SU-DHL-6 (cell line): ENCODE measurements at regions not wholly inside any gene's neighbourhood (a gene's known extent, or its start where the extent isn't known, plus 50 kb on each side); places are given as distances from the start of the nearest gene placed in this dataset.
A peak's percentile ranks its signal among the peaks of the same experiment; 100 is the strongest.

Source experiments
- H2AFZ ChIP-seq: fragments of 200-600 bp; sonication (generic); 2 replicates; pipeline ENCODE4 v1.6.1; 2014; ENCODE audit warnings: low read depth, mild to moderate bottlenecking, moderate library complexity, mixed read lengths, antibody characterized with exemption, low read length; ENCODE audit not compliant: severe bottlenecking
- H3F3A ChIP-seq: fragments of 200-600 bp; shearing (Covaris generic); 2 replicates; pipeline ENCODE4 v1.6.0; 2016; ENCODE audit warnings: antibody characterized with exemption, mild to moderate bottlenecking; ENCODE audit not compliant: insufficient read depth
- H3K27ac ChIP-seq: fragments of 200-600 bp; sonication (generic); 2 replicates; pipeline ENCODE4 v1.5.1; 2016; ENCODE audit warnings: low read depth, mild to moderate bottlenecking, low read length, moderate library complexity, mixed read lengths
- H3K27me3 ChIP-seq: fragments of 200-600 bp; sonication (generic), shearing (Covaris generic); 2 replicates; pipeline ENCODE4 v1.6.0; 2014; ENCODE audit warnings: mild to moderate bottlenecking, low read length
- H3K36me3 ChIP-seq: fragments of 200-600 bp; sonication (generic); 2 replicates; pipeline ENCODE4 v1.6.1; 2014; ENCODE audit warnings: mild to moderate bottlenecking, low read length, mixed read lengths
- H3K4me2 ChIP-seq: fragments of 300-600, 200-600 bp; shearing (Covaris generic), sonication (generic); 2 replicates; pipeline ENCODE4 v1.6.0; 2014; ENCODE audit warnings: low read length, low read depth, mild to moderate bottlenecking; ENCODE audit not compliant: poor library complexity, severe bottlenecking
- H3K4me3 ChIP-seq: fragments of 200-600 bp; sonication (generic); 2 replicates; pipeline ENCODE4 v1.5.1; 2014; ENCODE audit warnings: antibody characterized with exemption, low read length, mild to moderate bottlenecking, mixed read lengths; ENCODE audit not compliant: insufficient read depth, poor library complexity, severe bottlenecking
- H3K79me2 ChIP-seq: fragments of 200-600 bp; sonication (generic); 2 replicates; pipeline ENCODE4 v1.6.1; 2014; ENCODE audit warnings: mild to moderate bottlenecking, low read length, moderate library complexity; ENCODE audit not compliant: insufficient read depth
- H3K9ac ChIP-seq: fragments of 200-600 bp; sonication (generic); 2 replicates; pipeline ENCODE4 v1.7.0; 2014; ENCODE audit warnings: mild to moderate bottlenecking, low read length
- H3K9me2 ChIP-seq: fragments of 200-600 bp; sonication (generic); replicated peaks from 2 replicates; pipeline ENCODE4 v1.6.1; 2014; ENCODE audit warnings: low read length; ENCODE audit not compliant: insufficient read depth
- H3K9me3 ChIP-seq: fragments of 200-600 bp; sonication (generic); 2 replicates; pipeline ENCODE4 v1.6.1; 2014; ENCODE audit warnings: low read length, mixed read lengths; ENCODE audit not compliant: insufficient read depth
- H4K20me1 ChIP-seq: fragments of 200-600 bp; sonication (generic); 2 replicates; pipeline ENCODE4 v1.6.1; 2014; ENCODE audit warnings: low read depth, mild to moderate bottlenecking, antibody characterized with exemption, low read length, moderate library complexity, mixed read lengths
- EZH2phosphoT487 ChIP-seq: fragments of 200-600 bp; sonication (generic), shearing (Covaris generic); conservative IDR thresholded peaks from 2 replicates; pipeline ENCODE4 v1.6.1; 2018; ENCODE audit warnings: mild to moderate bottlenecking, antibody characterized with exemption, low read length, moderate library complexity, mixed read lengths
- TF ChIP-seq, protein P1 (sequence below): fragments of 200-600 bp; sonication (generic); IDR thresholded peaks from one replicate; pipeline ENCODE4 v1.5.1; 2017; ENCODE audit warnings: antibody characterized with exemption, mild to moderate bottlenecking, low read length, moderate library complexity; ENCODE audit not compliant: insufficient read depth, poor library complexity, severe bottlenecking

DNA sequence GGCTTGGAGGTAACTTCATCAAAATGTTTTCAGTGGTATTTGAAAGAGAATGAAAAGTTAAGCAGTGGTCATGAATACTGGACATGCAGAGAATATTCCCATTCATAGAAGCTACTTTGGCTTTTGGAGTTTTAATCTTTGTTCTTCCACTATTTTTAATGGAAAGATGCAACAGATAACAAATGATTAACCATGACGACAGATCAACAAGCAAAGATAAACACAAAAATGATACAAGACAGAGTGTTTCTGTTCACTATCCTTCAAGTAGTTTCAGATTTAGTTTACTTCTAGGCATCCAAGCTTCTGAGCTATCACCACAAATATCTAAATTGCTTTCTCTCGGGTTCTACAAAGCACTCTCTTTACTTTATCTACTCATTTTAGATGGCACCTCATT is 1004.9 kb upstream of the ADGRL3 start:
- Histone ChIP-seq H3K36me3 (no peaks in the 10 kb centered on the region), H3F3A (no peaks in the 10 kb centered on the region), H3K9me3 (no peaks in the 10 kb centered on the region), H2AFZ (peak overlapping the region; percentile 26), H3K9ac (no peak overlapping the region), H3K4me3 (no peak overlapping the region), H3K9me2 (no peaks in the 10 kb centered on the region), H3K27ac (no peak overlapping the region), H3K79me2 (no peaks in the 10 kb centered on the region), H4K20me1 (no peaks in the 10 kb centered on the region), H3K4me2 (no peak overlapping the region), H3K27me3 (no peaks in the 10 kb centered on the region)
- TF ChIP-seq, protein P1, sequence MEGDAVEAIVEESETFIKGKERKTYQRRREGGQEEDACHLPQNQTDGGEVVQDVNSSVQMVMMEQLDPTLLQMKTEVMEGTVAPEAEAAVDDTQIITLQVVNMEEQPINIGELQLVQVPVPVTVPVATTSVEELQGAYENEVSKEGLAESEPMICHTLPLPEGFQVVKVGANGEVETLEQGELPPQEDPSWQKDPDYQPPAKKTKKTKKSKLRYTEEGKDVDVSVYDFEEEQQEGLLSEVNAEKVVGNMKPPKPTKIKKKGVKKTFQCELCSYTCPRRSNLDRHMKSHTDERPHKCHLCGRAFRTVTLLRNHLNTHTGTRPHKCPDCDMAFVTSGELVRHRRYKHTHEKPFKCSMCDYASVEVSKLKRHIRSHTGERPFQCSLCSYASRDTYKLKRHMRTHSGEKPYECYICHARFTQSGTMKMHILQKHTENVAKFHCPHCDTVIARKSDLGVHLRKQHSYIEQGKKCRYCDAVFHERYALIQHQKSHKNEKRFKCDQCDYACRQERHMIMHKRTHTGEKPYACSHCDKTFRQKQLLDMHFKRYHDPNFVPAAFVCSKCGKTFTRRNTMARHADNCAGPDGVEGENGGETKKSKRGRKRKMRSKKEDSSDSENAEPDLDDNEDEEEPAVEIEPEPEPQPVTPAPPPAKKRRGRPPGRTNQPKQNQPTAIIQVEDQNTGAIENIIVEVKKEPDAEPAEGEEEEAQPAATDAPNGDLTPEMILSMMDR: no peak
- TF ChIP-seq EZH2phosphoT487: no peak

DNA sequence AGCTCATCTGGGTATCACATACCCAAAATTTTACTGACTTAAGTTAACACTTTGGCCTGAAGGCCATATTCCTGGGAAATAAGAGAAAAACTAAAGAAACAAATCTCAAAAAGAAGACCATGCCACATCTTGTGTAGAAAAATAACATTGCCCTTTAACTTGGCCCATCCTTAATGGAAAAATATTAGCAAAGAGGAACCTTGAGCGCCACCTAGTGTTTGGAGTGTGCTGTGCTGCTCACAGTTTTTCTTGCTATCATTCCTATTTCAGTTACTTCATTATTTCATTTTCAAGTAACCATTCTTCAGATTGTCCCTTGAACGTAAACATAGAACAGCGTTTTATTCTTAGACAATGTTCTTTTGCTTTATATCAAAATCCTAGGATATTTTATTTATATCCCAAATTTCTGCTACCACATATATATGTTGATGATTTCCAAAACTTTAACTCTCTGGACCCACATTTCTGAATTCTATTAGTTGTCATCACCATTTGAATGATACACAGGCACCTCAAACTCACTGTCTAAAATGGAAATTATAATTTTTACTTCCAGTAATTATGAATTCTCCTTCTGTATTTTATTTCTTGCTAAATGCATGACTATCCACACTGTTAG is 999.0 kb upstream of the ADGRL3 start:
- no peaks in the 10 kb centered on the region for H4K20me1 ChIP-seq
- no peaks in the 10 kb centered on the region for H3K79me2 ChIP-seq
- no peak overlapping the region for H3K4me2 ChIP-seq
- no peak overlapping the region for H2AFZ ChIP-seq
- H3K4me3 ChIP-seq: no peak overlapping the region
- no peak overlapping the region for H3K27ac ChIP-seq
- no peak for TF ChIP-seq EZH2phosphoT487
- TF ChIP-seq, protein P1: peak; percentile 34
- H3K9me3 ChIP-seq: no peaks in the 10 kb centered on the region
- no peaks in the 10 kb centered on the region for H3K27me3 ChIP-seq
- no peak overlapping the region for H3K9ac ChIP-seq
- H3F3A ChIP-seq: no peaks in the 10 kb centered on the region
- no peaks in the 10 kb centered on the region for H3K9me2 ChIP-seq
- H3K36me3 ChIP-seq: no peaks in the 10 kb centered on the region

DNA sequence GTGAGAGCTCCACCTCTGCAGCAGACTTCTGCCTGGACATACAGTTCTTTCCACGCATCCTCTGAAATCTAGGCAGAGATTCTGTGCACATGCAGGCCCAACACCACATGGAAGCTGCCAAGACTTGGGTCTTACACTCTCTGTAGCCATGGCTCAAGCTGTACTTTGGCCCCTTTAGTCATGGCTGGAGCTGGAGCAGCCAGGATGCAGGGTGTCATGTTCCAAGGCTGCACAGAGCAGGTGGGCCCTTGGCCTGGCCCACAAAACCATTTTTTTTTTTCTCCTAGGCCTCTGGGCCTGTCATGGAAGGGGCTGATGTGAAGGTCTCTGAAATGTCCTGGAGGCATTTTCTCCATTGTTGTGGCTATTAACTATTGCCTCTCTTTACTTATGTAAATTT is 990.5 kb upstream of the ADGRL3 start:
- no peak overlapping the region for H3K4me3 ChIP-seq

More for the DNA sequence above, 990.5 kb upstream of the ADGRL3 start:
- Histone ChIP-seq H3K9me2 (no peaks in the 10 kb centered on the region), H3K27ac (no peak overlapping the region), H4K20me1 (no peaks in the 10 kb centered on the region), H3K79me2 (no peaks in the 10 kb centered on the region), H2AFZ (no peak overlapping the region), H3F3A (no peaks in the 10 kb centered on the region), H3K36me3 (no peaks in the 10 kb centered on the region), H3K9me3 (no peaks in the 10 kb centered on the region), H3K4me2 (no peak overlapping the region), H3K9ac (no peak overlapping the region), H3K27me3 (no peaks in the 10 kb centered on the region)
- TF ChIP-seq, protein P1: no peak
- TF ChIP-seq EZH2phosphoT487: no peak
